GM19240 (cell line): ENCODE measurements at regions not wholly inside any gene's neighbourhood (a gene's known extent, or its start where the extent isn't known, plus 50 kb on each side); places are given as distances from the start of the nearest gene placed in this dataset.
"Not testable (repeated sequence)": the region's sequence is repeated elsewhere in the genome, so short reads cannot be mapped to it uniquely, and the experiment has no call there.

Experiments used
- DNase-seq: peaks from one replicate; pipeline ENCODE4 v3.0.0; 2011; ENCODE audit warnings: low spot score; ENCODE audit not compliant: insufficient read length

DNA sequence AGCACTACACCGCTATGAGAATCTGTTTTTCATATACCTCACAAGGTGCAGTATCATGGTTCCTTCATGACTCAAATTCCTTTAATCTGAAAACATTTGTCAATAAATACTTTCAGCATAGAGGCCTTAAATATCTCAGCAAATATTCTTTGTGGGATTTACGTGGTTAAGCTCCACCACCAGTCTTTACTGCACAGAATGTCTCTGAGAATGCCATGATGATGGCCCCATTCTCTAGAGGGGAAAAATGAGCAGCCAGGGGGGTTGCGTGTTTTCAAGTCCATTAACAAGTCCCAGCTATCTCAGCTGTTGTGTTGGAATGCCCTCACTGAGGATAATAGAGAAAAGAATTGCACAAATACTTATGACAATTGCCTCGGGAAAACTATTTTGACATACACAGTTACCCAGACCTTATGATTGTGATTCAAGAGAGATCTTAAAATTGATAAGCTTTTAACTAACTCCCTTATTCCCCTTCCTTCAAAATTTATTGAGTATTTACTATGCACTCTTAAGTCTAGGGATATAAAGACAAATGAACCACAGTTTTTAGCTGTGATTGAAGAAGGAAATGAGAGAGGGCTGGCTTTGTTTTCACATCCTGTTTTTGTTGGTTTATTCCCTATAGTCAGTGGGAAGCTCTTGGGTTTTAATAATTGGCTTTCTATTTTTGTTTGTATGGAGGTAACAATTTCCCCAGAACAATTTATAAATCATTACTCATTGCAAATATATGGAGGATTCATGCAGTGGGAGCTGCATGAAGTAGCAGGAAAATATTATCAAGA is 176.5 kb upstream of the VWC2 start:
- DNase-seq, result no peak

- no peak for DNase-seq
Measured at GRCh38 chr7:49597805-49598204, 175.6 kb upstream of the VWC2 start.

DNA sequence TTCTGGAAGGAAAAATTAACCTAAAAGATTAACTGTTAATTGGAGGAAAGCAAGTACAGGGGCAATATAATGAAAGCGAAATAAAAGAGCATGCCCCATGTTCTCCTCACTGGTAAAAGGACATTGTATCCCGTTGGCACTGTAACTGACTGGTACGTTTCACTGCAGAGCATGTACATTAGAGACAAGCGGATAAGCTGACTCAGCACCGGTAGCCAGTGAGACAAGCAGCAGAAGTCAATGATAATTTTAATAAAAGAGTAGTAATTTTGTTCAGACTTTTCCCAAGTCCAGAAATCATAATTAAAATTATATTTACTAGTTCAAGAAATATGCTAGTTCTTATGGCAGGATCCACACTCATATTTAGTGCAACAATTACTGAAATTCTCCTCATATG is 161.5 kb upstream of the VWC2 start:
- no peak for DNase-seq

DNA sequence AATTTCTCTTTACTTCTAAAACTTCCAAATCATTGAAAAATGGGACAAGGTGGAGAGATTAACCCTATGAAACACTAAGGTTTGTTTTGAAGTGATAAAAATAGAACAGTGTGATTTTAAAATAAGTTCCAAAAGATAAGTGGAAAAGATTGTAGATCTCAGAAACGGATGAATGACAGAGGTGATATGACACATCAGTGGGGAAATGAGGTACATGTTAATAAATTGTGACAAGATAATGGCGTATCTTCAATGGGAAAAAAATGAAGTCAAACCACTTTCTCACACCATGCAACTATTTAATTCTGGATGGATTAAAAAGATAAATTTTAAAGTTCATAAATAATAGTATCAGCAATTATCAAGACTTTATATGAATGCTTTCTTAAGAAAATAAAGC is 159.7 kb upstream of the VWC2 start:
- DNase-seq, result no peak

DNA sequence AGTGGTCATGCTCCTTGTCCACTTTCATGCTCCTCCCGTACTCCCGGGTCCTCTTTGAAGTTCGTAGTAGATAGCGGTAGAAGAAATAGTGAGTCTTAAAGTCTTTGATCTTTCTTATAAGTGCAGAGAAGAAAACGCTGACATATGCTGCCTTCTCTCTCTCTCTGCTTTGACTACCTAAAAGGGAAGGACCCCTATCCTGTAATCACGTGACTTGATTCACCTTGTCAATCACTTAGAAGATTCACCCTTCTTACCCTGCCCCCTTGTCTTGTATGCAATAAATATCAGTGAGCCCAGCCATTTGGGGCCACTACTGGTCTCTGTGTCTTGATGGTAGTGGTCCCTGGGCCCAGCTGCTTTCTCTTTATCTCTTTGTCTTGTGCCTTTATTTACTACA is 158.5 kb upstream of the VWC2 start:
- not testable (repeated sequence) for DNase-seq

DNA sequence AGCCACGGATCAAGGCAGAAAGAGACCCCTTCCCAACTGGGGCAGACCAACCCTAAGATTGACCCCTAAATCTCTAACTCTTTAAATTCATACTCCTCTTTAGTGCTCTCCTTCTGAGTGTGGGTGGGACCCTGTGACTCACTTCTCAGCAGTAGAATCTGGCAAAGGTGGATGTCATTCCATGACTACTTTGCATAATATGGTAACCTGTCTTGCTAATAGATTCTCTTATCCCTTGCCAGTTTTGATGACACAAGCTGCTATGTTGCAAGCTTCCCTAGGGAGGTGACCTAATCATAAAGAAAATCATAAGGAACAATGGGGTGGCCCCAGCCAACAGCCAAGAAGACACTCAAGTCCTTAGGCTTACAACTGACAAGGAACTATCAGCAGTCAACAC is 155.4 kb upstream of the VWC2 start:
- DNase-seq, result no peak

DNA sequence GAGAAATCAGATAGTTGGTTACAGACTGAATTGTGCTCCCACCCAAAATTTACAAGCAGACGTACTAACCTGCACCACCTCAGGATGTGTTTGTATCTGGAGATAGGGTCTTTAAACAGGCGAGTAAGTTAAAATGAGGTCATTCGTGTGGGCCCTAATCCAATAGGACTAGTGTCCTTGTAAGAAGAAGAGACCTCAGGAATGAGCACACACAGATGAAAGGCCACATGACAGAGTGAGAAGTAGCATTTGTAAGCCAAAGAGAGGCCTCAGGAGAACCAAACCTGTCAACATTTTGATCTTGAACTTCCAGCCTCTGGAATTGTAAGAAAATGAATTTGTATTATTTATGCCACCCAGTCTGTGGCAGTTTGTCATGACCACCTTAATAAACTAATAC is 149.5 kb upstream of the VWC2 start:
- no peak for DNase-seq

DNA sequence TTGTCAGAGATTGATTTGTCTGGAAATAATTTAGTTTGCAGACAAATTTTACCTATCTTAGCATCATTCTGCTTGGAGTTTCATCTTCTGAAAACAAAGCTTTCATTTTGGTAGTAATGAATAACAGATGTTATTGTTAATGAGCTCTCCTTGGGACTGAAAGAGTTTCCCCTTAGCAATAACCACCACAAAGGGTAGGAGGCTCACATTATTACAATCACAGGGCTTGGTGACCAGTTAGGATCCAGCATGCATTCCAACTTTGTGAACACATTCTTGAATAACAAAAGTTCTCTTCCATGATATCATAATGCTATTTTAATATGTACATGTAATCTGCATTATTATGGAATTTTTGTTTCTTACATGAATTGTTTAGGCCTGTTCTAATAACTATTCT is 148.8 kb upstream of the VWC2 start:
- no peak for DNase-seq

GRCh38 chr7:49630513-49630912 is 142.9 kb upstream of the VWC2 start:
- DNase-seq, result no peak

DNA sequence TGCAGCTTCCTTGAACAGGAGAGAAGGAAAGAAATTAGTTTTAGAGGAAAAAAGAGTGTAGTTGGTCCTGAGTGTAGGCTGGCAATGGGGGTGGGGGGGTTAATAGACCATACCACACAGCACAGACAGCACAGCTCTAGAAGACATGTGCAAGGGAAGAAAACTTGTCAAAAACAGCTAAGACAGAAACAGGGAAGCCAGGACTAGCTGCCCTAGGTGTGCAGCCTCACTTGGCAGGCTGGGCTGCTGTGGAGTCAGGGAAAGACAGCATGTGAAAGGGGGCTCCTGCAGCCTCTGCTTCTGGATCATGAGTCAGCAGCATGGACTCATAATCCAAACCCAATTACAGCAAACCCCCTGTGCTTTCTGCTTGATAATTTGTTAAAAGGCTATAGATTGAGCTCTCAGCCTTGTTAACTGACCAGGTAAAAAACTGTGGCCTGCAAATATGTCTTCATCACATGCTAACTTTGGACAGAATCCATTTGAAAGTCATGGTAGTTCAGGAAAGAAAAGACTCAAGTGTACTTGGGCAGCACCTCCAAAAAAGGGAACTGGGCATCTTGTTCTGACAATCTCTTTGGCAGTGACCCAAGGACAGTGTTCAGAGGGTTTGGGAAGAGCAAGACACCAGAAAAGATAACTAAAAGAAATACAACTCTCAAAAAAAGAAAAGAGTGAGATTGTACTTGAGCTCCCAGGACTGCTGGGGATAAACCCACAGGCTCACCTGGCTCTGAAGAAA is 142.2 kb upstream of the VWC2 start:
- DNase-seq, result no peak

DNA sequence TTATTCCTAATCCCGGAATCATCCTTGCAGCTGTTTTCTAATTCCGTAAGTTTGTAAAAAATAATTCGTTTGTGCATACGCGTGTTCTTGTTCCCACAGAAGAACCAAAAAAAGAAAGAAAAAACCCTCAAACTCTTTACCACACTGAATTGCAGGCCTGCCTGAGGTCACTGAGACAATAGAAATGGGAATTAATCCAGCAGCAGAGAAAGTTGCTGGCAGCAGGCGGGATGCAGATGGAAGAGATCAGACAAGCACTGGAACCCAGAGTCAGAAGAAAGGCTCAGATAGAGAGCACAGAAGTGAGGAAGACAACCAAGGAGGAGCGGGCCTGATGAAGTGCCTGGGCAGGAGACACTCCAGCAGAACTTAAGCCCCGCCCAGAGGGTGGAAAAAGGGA is 141.5 kb upstream of the VWC2 start:
- DNase-seq, result no peak

DNA sequence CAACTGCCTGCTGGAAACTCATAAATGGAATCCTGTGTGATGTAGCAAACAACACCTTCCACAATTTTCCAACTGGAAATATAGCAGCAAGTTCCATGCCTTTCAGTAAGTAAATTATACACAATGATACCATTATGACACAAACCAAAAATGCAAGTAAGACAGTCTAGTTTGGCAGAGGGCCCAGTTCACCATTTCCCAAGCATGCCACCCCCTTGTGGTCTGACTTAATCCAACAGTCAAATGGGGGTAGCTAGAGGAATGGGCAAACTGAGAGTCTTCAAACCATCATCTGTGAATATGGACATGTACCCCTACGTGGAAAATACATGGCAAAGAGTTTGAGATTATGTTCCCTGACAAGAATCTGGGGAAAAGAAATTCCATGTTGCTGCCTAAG is 137.6 kb upstream of the VWC2 start:
- no peak for DNase-seq

- no peak for DNase-seq
Measured at GRCh38 chr7:49636400-49636799, 137.0 kb upstream of the VWC2 start.

- DNase-seq, result no peak
Measured at GRCh38 chr7:49638166-49638565, 135.3 kb upstream of the VWC2 start.

- no peak for DNase-seq
Measured at GRCh38 chr7:49639068-49639593, 134.3 kb upstream of the VWC2 start.

GRCh38 chr7:49639808-49640207 is 133.6 kb upstream of the VWC2 start:
- no peak for DNase-seq

- DNase-seq, result no peak
Measured at GRCh38 chr7:49643321-49643720, 130.1 kb upstream of the VWC2 start.

DNA sequence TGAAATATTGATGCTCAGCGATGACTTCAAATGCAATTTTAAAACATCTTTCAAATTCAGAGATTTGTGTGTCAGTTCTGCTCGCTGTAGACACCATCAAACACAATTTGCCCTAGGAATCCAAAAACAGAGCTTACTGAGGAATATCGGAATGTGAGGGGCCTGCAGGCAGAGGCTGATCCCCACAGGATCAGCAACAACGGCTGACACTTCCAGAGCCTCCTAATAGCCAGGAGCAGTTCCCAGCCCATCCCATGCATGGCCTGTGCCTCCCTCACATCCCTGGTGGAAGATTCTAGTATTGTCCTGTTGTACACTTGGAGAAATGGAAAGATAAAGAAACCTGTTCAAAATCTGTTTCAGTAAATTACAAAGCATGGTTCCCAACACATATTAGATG is 129.7 kb upstream of the VWC2 start:
- DNase-seq, result no peak

DNA sequence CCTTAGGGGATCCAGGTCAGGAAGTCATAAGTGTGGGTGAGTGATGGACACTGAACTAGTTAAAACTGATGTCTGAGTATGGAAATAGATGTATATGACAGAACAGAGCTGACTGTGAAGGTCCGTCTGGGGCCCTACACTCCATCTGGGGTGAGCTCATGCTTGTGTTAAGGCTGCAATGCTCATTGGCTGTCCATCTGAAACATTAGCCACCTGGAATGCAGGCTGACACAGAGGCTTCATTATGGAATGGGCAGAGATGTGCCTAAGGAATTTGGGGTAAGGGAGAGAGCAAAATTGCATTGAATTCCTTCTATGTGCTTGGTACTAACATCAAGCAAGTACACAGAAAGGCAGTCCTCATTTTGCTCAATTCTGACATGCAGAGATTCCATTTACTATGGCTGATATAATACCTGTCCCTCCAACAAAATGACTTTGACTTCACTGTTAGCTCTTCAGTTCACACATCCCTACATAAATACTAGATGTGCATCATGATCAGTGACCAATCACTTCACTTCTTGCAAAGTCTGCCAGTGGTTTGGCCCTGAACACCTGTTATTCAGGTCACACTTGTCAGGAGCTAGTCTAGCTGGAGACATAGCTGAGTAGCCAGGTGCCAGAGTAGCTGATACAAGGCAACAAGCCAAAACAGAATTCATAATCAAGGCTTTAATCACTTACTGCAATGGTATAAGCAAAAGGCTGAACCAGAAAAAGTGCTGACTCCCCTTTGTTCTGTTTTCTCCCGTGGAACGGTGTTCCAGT is 128.9 kb upstream of the VWC2 start:
- no peak for DNase-seq

DNA sequence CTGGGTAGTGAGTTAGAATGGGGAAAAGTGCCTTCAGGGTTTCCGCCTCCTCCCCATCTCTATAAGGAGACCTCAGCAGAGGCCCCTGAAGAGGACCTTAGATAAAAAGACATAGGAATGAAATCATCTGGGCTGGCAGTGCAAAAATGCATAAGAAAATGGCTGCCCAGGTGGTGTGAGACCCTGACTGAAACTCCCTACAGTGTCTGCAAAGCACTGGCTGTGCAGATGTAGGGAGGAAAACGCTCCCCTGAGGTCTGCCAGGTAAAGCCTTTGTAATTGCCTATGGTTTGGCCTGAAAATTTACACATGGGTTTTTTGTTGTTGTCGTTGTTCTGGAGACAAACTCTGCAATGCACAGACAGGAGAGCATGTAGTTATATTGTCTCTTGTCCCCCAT is 128.1 kb upstream of the VWC2 start:
- no peak for DNase-seq

- DNase-seq, result no peak
Measured at GRCh38 chr7:49660170-49660783, 113.2 kb upstream of the VWC2 start.

DNA sequence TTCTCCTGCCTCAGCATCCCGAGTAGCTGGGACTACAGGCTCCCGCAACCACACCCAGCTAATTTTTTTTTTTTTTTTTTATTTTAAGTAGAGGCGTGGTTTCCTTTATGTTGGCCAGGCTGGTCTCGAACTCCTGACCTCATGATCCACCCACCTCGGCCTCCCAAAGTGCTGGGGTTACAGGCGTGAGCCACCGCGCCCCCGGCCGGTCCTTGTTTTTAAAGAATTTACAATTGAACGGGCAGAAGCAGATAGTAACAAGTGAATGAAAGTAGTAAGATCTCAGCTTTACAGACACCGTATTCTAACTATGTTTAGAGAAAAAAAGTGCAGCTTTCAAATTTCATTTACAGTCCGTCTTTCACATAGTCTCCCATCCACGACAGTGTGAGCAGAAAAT is 112.5 kb upstream of the VWC2 start:
- no peak for DNase-seq
